Neural crest cell (in vitro differentiated cells): ENCODE measurements at regions not wholly inside any gene's neighbourhood (a gene's known extent, or its start where the extent isn't known, plus 50 kb on each side); places are given as distances from the start of the nearest gene placed in this dataset.

ENCODE experiments used
- DNase-seq: peaks from one replicate; pipeline ENCODE4 v3.0.0; 2021; ENCODE audit warnings: low read depth, mixed read lengths, low spot score
- H3K27ac Mint-ChIP-seq: one replicate; pipeline ENCODE4 v1.8.0; 2021; ENCODE audit warnings: mild to moderate bottlenecking, mixed read lengths; ENCODE audit not compliant: unreplicated experiment
- H3K27me3 Mint-ChIP-seq: 2 replicates; pipeline ENCODE4 v1.8.0; 2021; ENCODE audit warnings: low read depth, mild to moderate bottlenecking, mixed read lengths
- H3K36me3 Mint-ChIP-seq: 2 replicates; pipeline ENCODE4 v1.8.0; 2021; ENCODE audit warnings: low read depth, mild to moderate bottlenecking, mixed read lengths
- H3K4me1 Mint-ChIP-seq: 2 replicates; pipeline ENCODE4 v1.8.0; 2021; ENCODE audit warnings: mixed read lengths
- H3K4me3 Mint-ChIP-seq: one replicate; pipeline ENCODE4 v1.8.0; 2021; ENCODE audit warnings: mild to moderate bottlenecking, mixed read lengths
- H3K9me3 Mint-ChIP-seq: 2 replicates; pipeline ENCODE4 v1.8.0; 2021; ENCODE audit warnings: mixed read lengths
- CTCF ChIP-seq: fragments of 200-600 bp; sonication (generic); conservative IDR thresholded peaks from 2 replicates; pipeline ENCODE4 v1.5.0; 2021; ENCODE audit warnings: antibody characterized with exemption, mild to moderate bottlenecking

- H3K27ac Mint-ChIP-seq: no peak overlapping the region
- DNase-seq: no peak
- no peak overlapping the region for H3K4me3 Mint-ChIP-seq
- no peak for TF ChIP-seq CTCF
- no peaks in the 10 kb centered on the region for H3K36me3 Mint-ChIP-seq
- no peaks in the 10 kb centered on the region for H3K27me3 Mint-ChIP-seq
- H3K9me3 Mint-ChIP-seq: no peaks in the 10 kb centered on the region
- peaks cover 7% of the 10 kb centered on the region for H3K4me1 Mint-ChIP-seq
These were observed 69.2 kb downstream of the LYZL2 start for GRCh38 chr10:30560326-30560725.

- Mint-ChIP-seq H3K9me3 (no peaks in the 10 kb centered on the region), H3K27ac (no peak overlapping the region), H3K36me3 (no peaks in the 10 kb centered on the region), H3K27me3 (no peaks in the 10 kb centered on the region), H3K4me3 (no peak overlapping the region), H3K4me1 (peaks cover 12% of the 10 kb centered on the region)
- DNase-seq: no peak
- no peak for TF ChIP-seq CTCF
These were observed 70.4 kb downstream of the LYZL2 start for GRCh38 chr10:30559180-30559579.

GRCh38 chr10:30558411-30558810 lies 71.1 kb downstream of the LYZL2 start:
- peaks cover 20% of the 10 kb centered on the region for H3K4me1 Mint-ChIP-seq
- no peak overlapping the region for H3K4me3 Mint-ChIP-seq
- H3K27me3 Mint-ChIP-seq: no peaks in the 10 kb centered on the region
- no peak for TF ChIP-seq CTCF
- DNase-seq: no peak
- no peaks in the 10 kb centered on the region for H3K36me3 Mint-ChIP-seq
- H3K9me3 Mint-ChIP-seq: no peaks in the 10 kb centered on the region
- no peak overlapping the region for H3K27ac Mint-ChIP-seq

- Mint-ChIP-seq H3K4me1 (peaks cover 25% of the 10 kb centered on the region), H3K9me3 (no peaks in the 10 kb centered on the region), H3K27ac (no peak overlapping the region), H3K4me3 (no peak overlapping the region), H3K36me3 (no peaks in the 10 kb centered on the region), H3K27me3 (no peaks in the 10 kb centered on the region)
- TF ChIP-seq CTCF: no peak
- no peak for DNase-seq
These were observed 71.7 kb downstream of the LYZL2 start for GRCh38 chr10:30557884-30558283.

GRCh38 chr10:30556189-30556588 lies 73.4 kb downstream of the LYZL2 start:
- Mint-ChIP-seq H3K27ac (peak overlapping the region; percentile 24), H3K9me3 (no peaks in the 10 kb centered on the region), H3K27me3 (no peaks in the 10 kb centered on the region), H3K36me3 (no peaks in the 10 kb centered on the region), H3K4me3 (no peak overlapping the region), H3K4me1 (peaks cover 28% of the 10 kb centered on the region)
- no peak for TF ChIP-seq CTCF
- DNase-seq: no peak

GRCh38 chr10:30555465-30555864 lies 74.1 kb downstream of the LYZL2 start:
- no peak for DNase-seq
- H3K27me3 Mint-ChIP-seq: no peaks in the 10 kb centered on the region
- H3K27ac Mint-ChIP-seq: no peak overlapping the region
- no peak for TF ChIP-seq CTCF
- H3K36me3 Mint-ChIP-seq: no peaks in the 10 kb centered on the region
- no peaks in the 10 kb centered on the region for H3K9me3 Mint-ChIP-seq
- H3K4me1 Mint-ChIP-seq: peaks cover 28% of the 10 kb centered on the region
- H3K4me3 Mint-ChIP-seq: no peak overlapping the region
